Mesendoderm (in vitro differentiated cells): ENCODE measurements at regions not wholly inside any gene's neighbourhood (a gene's known extent, or its start where the extent isn't known, plus 50 kb on each side); places are given as distances from the start of the nearest gene placed in this dataset.

ENCODE experiments used
- DNase-seq: peaks from one replicate; pipeline ENCODE4 v3.0.0; 2013
- H2AK5ac ChIP-seq: 2 replicates; pipeline ENCODE4 v1.6.1; 2013; ENCODE audit warnings: low read length, inconsistent platforms
- H2BK120ac ChIP-seq: 2 replicates; pipeline ENCODE4 v1.6.1; 2013; ENCODE audit warnings: low read depth, mild to moderate bottlenecking, low read length, moderate library complexity, mixed read lengths
- H2BK15ac ChIP-seq: replicated peaks from 2 replicates; pipeline ENCODE4 v1.6.1; 2013; ENCODE audit warnings: low read depth, mild to moderate bottlenecking, moderate library complexity
- H2BK5ac ChIP-seq: 2 replicates; pipeline ENCODE4 v1.6.1; 2013; ENCODE audit warnings: low read length, inconsistent platforms
- H3K18ac ChIP-seq: 2 replicates; pipeline ENCODE4 v1.6.1; 2013; ENCODE audit warnings: mild to moderate bottlenecking, low read length, mixed read lengths
- H3K23ac ChIP-seq: one replicate; pipeline ENCODE4 v1.6.1; 2013; ENCODE audit warnings: low read length
- H3K27ac ChIP-seq: 2 replicates; pipeline ENCODE4 v1.5.1; 2013; ENCODE audit warnings: low read depth, mild to moderate bottlenecking, inconsistent platforms, low read length, moderate library complexity
- H3K27me3 ChIP-seq: 2 replicates; pipeline ENCODE4 v1.6.1; 2013; ENCODE audit warnings: low read length, control low read depth, mild to moderate bottlenecking, inconsistent platforms; ENCODE audit not compliant: insufficient read depth, poor library complexity
- H3K36me3 ChIP-seq: 2 replicates; pipeline ENCODE4 v1.6.1; 2013; ENCODE audit warnings: low read length, inconsistent platforms; ENCODE audit not compliant: control insufficient read depth, insufficient read depth
- H3K4ac ChIP-seq: one replicate; pipeline ENCODE4 v1.6.1; 2013; ENCODE audit warnings: low read depth, mild to moderate bottlenecking, low read length, moderate library complexity
- H3K4me1 ChIP-seq: 2 replicates; pipeline ENCODE4 v1.6.1; 2013; ENCODE audit warnings: low read depth, low read length, inconsistent platforms; ENCODE audit not compliant: control insufficient read depth
- H3K4me2 ChIP-seq: 2 replicates; pipeline ENCODE4 v1.6.1; 2013; ENCODE audit warnings: low read length
- H3K4me3 ChIP-seq: 2 replicates; pipeline ENCODE4 v1.5.1; 2013; ENCODE audit warnings: mild to moderate bottlenecking, low read length
- H3K56ac ChIP-seq: one replicate; pipeline ENCODE4 v1.6.1; 2013; ENCODE audit warnings: low read length
- H3K79me1 ChIP-seq: 2 replicates; pipeline ENCODE4 v1.6.1; 2013; ENCODE audit warnings: low read length, inconsistent platforms
- H3K79me2 ChIP-seq: 2 replicates; pipeline ENCODE4 v1.6.1; 2013; ENCODE audit warnings: mild to moderate bottlenecking, low read length; ENCODE audit not compliant: control insufficient read depth, insufficient read depth
- H3K9ac ChIP-seq: 2 replicates; pipeline ENCODE4 v1.6.1; 2013; ENCODE audit warnings: low read length, inconsistent platforms
- H4K5ac ChIP-seq: one replicate; pipeline ENCODE4 v1.6.1; 2013; ENCODE audit warnings: low read length
- H4K8ac ChIP-seq: one replicate; pipeline ENCODE4 v1.6.1; 2013; ENCODE audit warnings: low read depth, mild to moderate bottlenecking, control low read depth, low read length, moderate library complexity
- WGBS: extraction: QIAGEN DNeasy Blood & Tissue Kit; methylation state at CpG from one replicate; pipeline ENCODE4 v1.1.7; 2013; ENCODE audit warnings: low lambda C conversion rate, missing lambda C conversion rate; ENCODE audit not compliant: insufficient coverage; ENCODE audit errors: extremely low coverage; 5-methylcytosine and 5-hydroxymethylcytosine counted together

DNA sequence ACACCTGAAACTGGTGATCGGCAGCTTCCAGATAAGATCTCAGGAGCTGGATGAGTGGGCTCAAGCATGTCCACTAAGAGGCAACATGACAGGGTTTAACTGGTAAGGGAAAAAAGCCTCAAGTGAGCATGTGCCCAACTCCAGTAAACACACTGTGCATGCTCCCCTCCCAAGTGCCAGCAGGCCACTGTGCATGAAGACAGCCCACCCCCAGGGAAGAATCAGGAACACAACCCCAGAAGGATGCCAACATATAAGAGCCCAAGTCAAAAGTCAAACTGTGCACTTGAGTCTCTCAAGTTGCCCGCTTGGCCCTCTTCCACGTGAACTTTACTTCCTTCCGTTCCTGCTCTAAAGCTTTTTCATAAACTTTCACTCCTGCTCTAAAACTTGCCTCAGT, 311.3 kb upstream of the PRKD1 start:
- Histone ChIP-seq H4K5ac (no peak overlapping the region), H3K56ac (no peak overlapping the region), H3K4me3 (no peak overlapping the region), H2BK15ac (no peak overlapping the region), H2BK5ac (no peak overlapping the region), H3K4me2 (no peak overlapping the region), H3K79me2 (no peaks in the 10 kb centered on the region), H3K18ac (no peak overlapping the region), H3K23ac (no peak overlapping the region), H3K4ac (no peak overlapping the region), H3K4me1 (no peaks in the 10 kb centered on the region), H2AK5ac (no peak overlapping the region), H3K9ac (no peak overlapping the region), H3K27me3 (no peaks in the 10 kb centered on the region), H3K79me1 (no peaks in the 10 kb centered on the region), H3K27ac (no peak overlapping the region), H2BK120ac (no peak overlapping the region), H3K36me3 (no peaks in the 10 kb centered on the region), H4K8ac (no peak overlapping the region)
- WGBS = no CpG with 5 or more reads among the region's 4 CpGs
- no peak for DNase-seq

GRCh38 chr14:30240018-30240417, 312.4 kb upstream of the PRKD1 start:
- no peak overlapping the region for H2AK5ac ChIP-seq

DNA sequence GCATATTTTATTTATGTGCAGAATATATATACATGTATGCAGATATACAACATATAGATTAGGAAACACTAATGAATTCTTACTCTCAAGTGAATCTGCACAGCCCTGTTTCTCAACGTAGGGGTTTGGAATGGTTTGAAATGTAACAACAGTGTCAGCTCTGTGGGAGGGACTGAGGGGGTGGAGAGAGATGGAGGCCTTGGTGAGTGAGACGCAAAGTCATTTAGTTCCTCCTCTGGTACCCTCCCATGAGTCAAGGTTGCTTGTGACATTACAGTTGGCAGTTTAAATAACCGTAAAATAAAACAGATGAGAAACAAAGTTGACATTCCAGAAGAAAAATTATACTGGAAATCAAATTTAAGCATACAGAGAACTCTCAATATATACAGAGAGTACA, 313.0 kb upstream of the PRKD1 start:
- Histone ChIP-seq H4K5ac (no peak overlapping the region), H3K36me3 (no peaks in the 10 kb centered on the region), H3K4me2 (no peak overlapping the region), H3K4ac (no peak overlapping the region), H3K27me3 (no peaks in the 10 kb centered on the region), H2AK5ac (no peak overlapping the region), H3K4me1 (no peaks in the 10 kb centered on the region), H2BK120ac (no peak overlapping the region), H3K79me2 (no peaks in the 10 kb centered on the region), H3K56ac (no peak overlapping the region), H2BK5ac (no peak overlapping the region), H3K9ac (no peak overlapping the region), H3K79me1 (no peaks in the 10 kb centered on the region), H3K4me3 (no peak overlapping the region), H2BK15ac (no peak overlapping the region), H4K8ac (no peak overlapping the region), H3K23ac (no peak overlapping the region), H3K18ac (no peak overlapping the region), H3K27ac (no peak overlapping the region)
- WGBS = no CpG with 5 or more reads among the region's 3 CpGs
- no peak for DNase-seq

More at GRCh38 chr14:30240018-30240417, 312.4 kb upstream of the PRKD1 start:
- no peak overlapping the region for H3K4me2 ChIP-seq
- DNase-seq = no peak
- no peak overlapping the region for H3K23ac ChIP-seq
- H3K4me1 ChIP-seq = no peaks in the 10 kb centered on the region
- no peak overlapping the region for H4K5ac ChIP-seq
- no peaks in the 10 kb centered on the region for H3K36me3 ChIP-seq
- H4K8ac ChIP-seq = no peak overlapping the region
- H3K27ac ChIP-seq = no peak overlapping the region
- no peak overlapping the region for H3K4ac ChIP-seq
- H2BK120ac ChIP-seq = no peak overlapping the region
- H2BK15ac ChIP-seq = no peak overlapping the region
- no peak overlapping the region for H3K56ac ChIP-seq
- no peak overlapping the region for H3K9ac ChIP-seq
- H3K4me3 ChIP-seq = no peak overlapping the region
- no peak overlapping the region for H3K18ac ChIP-seq
- WGBS = no CpG with 5 or more reads among the region's 4 CpGs
- H2BK5ac ChIP-seq = no peak overlapping the region
- no peaks in the 10 kb centered on the region for H3K79me1 ChIP-seq
- no peaks in the 10 kb centered on the region for H3K79me2 ChIP-seq
- H3K27me3 ChIP-seq = no peaks in the 10 kb centered on the region

DNA sequence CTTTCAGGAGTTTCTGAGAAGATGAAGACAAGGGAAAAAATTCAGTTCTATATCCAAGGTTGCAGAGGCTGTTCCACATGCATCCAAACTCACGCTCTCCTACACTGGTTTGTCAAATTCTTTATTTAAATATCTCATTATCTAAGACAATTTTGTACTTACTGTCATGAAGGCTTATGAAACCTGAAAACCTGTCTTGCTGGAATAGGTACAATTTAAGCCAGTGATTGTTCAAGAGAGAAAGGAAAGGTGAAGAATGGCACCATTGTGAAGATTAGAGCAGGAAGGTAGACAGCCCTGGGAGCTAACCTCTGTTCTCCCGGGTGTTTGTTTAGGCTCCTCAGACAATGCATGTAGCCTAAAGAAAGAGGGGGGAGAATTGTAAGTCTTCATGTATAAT, 315.1 kb upstream of the PRKD1 start:
- WGBS = no CpG with 5 or more reads among the region's 2 CpGs
- no peak overlapping the region for H2BK15ac ChIP-seq
- no peak overlapping the region for H3K4ac ChIP-seq
- H3K23ac ChIP-seq = no peak overlapping the region
- no peak overlapping the region for H3K56ac ChIP-seq
- H3K79me2 ChIP-seq = no peaks in the 10 kb centered on the region
- H3K36me3 ChIP-seq = no peaks in the 10 kb centered on the region
- no peak for DNase-seq
- no peaks in the 10 kb centered on the region for H3K27me3 ChIP-seq
- no peak overlapping the region for H2AK5ac ChIP-seq
- H4K5ac ChIP-seq = no peak overlapping the region
- H3K4me3 ChIP-seq = no peak overlapping the region
- H3K27ac ChIP-seq = no peak overlapping the region
- H3K79me1 ChIP-seq = no peaks in the 10 kb centered on the region
- no peak overlapping the region for H3K9ac ChIP-seq
- H4K8ac ChIP-seq = no peak overlapping the region
- no peak overlapping the region for H3K18ac ChIP-seq
- H3K4me1 ChIP-seq = no peaks in the 10 kb centered on the region
- no peak overlapping the region for H2BK5ac ChIP-seq
- no peak overlapping the region for H2BK120ac ChIP-seq
- H3K4me2 ChIP-seq = no peak overlapping the region

DNA sequence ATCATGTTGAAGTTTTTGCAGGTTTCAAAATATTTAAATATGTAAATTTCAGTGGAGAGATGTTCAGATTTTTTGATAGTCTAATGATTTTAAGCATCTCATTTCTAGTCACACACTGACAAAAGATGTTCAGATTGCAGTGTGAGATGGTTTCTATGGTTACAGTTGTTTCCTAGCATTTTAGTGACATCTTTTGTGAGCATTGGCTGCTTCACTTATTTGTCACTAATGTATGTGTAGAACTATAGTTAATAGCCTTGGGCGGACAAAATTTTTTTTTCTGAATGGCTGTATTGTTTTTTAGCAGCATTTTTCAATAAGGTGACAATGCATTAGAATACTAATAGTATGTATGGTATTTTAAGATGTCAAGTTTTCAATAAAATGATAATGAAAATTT, 315.6 kb upstream of the PRKD1 start:
- Histone ChIP-seq H3K79me2 (no peaks in the 10 kb centered on the region), H3K56ac (no peak overlapping the region), H3K23ac (no peak overlapping the region), H2BK5ac (no peak overlapping the region), H4K8ac (no peak overlapping the region), H2AK5ac (no peak overlapping the region), H3K9ac (no peak overlapping the region), H3K79me1 (no peaks in the 10 kb centered on the region), H3K4ac (no peak overlapping the region), H3K4me1 (no peaks in the 10 kb centered on the region), H3K27me3 (no peaks in the 10 kb centered on the region), H3K27ac (no peak overlapping the region), H4K5ac (no peak overlapping the region), H3K36me3 (no peaks in the 10 kb centered on the region), H2BK15ac (no peak overlapping the region), H3K4me3 (no peak overlapping the region), H3K18ac (no peak overlapping the region), H2BK120ac (no peak overlapping the region), H3K4me2 (no peak overlapping the region)
- no peak for DNase-seq
- WGBS = no CpG with 5 or more reads among the region's 1 CpG

DNA sequence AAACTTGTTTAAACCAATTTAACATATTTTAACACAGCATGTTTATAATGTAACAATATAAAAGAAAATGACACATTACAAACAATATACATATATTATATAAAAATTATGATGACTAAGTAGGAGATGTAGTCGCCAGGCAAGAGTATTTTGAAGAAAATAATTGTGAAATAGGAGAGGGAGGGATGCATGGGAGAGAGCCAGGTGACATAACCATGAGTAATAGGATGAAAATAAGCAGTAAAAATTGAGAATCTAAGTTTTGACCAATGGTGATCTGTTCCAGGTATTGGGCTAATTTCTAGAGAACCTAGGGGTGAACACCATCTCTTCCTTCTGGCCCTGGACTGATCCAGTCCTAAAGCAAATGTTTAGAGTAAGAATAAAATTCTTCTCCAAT, 315.2 kb upstream of the G2E3 start:
- no peak overlapping the region for H4K5ac ChIP-seq
- no peak overlapping the region for H2AK5ac ChIP-seq
- H3K18ac ChIP-seq = no peak overlapping the region
- no peak overlapping the region for H2BK5ac ChIP-seq
- no peaks in the 10 kb centered on the region for H3K36me3 ChIP-seq
- no peak overlapping the region for H3K9ac ChIP-seq
- H3K4me1 ChIP-seq = no peaks in the 10 kb centered on the region
- no peak overlapping the region for H3K23ac ChIP-seq
- H3K4me2 ChIP-seq = no peak overlapping the region
- WGBS = no CpG with 5 or more reads among the region's 1 CpG
- H3K79me2 ChIP-seq = no peaks in the 10 kb centered on the region
- H3K56ac ChIP-seq = no peak overlapping the region
- H3K4ac ChIP-seq = no peak overlapping the region
- no peak overlapping the region for H3K4me3 ChIP-seq
- no peak overlapping the region for H2BK15ac ChIP-seq
- H3K79me1 ChIP-seq = no peaks in the 10 kb centered on the region
- no peak overlapping the region for H2BK120ac ChIP-seq
- no peak overlapping the region for H3K27ac ChIP-seq
- no peak for DNase-seq
- H3K27me3 ChIP-seq = no peaks in the 10 kb centered on the region
- no peak overlapping the region for H4K8ac ChIP-seq
